ENCODE measurements at regions not wholly inside any gene's neighbourhood (a gene's known extent, or its start where the extent isn't known, plus 50 kb on each side); places are given as distances from the start of the nearest gene placed in this dataset.
A peak's percentile ranks its signal among the peaks of the same experiment; 100 is the strongest.
"Not testable (repeated sequence)": the region's sequence is repeated elsewhere in the genome, so short reads cannot be mapped to it uniquely, and the experiment has no call there.

DNA sequence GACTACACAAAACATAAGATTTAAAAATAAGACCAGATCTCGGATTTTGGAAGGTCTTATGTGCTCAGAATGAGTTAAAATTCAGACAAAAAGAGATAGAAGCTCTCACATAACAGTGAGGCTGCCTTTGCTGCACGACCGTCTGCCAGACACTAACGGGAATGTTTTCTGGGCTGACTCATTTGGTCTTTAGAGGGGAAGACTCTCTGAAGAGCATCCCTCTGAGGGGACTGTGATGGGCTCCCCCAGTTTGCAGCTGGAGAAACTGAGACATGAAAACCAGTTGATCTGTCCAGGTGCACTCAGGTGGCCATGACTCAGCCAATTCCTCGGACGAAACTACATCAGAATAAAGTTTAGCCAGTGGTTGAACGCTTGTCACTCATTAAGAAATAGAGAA, 153.9 kb downstream of the RNASET2 start:
- no peak for DNase-seq

DNA sequence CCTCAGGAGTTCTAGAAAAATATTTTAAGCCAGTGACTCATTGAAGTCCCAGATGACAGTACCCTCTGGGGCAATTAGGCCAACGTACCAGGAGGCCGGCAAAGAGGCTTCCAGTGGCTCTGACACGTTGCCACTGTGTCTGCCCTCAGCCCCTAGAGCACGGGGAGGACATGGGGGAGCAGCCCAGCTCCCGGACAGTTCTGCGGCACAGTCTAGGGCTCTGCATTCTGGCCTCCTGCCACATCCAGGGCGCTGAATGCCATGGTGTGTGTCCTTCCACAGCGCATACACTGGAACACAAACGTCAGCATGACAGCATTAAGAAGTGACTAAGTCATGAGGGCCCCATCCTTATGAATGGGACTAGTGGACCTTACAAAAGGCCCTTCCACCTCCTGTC, 156.2 kb downstream of the RNASET2 start:
- no peak for DNase-seq

DNA sequence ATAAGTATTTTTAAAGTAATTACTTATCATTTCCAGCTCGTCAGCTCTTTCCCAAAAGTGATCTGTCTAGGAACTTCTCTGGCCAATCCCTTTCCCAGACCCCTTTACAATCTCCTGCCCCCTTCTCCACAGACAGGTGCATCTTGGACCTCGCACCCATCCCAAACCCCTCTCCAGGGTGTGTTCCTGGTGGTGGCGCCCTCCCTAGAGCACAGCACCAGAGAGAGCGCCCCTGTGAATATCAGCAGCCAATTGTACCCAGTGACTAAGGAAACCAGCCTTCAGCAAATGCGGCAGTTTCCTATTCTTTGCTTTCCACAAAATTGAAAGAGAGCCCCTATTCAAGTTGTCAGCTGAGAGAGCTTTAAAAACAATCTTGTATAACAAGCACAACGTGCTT, 157.7 kb downstream of the RNASET2 start:
- DNase-seq, result no peak

DNA sequence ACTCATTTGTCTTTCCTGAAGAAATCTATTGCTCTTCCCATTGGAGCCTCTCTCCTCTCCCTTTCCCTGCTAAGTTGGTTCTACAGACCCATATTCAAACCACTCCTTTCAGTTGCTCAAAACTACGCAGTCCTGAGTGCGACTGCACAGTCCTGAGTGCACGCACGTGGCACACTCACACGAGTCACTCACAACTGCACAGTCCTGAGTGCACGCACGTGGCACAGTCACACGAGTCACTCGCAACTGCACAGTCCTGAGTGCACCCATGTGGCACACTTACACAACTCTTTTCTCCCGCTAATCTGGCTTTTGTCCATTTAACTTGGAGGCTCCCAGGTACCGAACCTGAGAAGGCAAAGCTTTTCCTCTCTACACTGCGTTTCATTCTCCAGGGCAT, 159.7 kb downstream of the RNASET2 start:
- no peak for DNase-seq

DNA sequence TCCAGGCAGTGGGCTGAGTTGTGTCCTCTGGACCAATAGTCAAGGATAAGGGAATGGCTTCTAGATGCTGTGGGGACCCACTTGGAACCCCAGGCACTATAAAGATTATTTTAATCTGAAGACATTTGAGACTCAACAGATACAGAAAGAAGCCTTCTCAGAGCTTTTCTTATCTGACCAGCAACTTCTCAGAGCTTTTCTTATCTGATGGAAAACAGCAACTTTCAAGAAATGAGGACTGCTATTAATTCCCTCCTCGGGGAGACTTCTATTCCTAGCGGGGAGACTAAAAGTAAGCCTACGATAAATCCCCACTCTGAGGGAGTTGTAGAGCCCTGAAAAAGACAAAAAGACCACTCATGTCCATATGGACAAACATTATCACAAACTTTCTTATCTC, 160.5 kb downstream of the RNASET2 start:
- DNase-seq, result no peak

DNA sequence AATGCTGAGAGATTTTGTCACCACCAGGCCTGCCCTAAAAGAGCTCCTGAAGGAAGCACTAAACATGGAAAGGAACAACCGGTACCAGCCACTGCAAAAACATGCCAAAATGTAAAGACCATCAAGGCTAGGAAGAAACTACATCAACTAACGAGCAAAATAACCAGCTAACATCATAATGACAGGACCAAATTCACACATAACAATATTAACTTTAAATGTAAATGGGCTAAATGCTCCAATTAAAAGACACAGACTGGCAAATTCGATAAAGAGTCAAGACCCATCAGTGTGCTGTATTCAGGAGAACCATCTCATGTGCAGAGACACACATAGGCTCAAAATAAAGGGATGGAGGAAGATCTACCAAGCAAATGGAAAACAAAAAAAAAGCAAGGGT, 163.8 kb upstream of the RPS6KA2 start:
- not testable (repeated sequence) for DNase-seq

DNA sequence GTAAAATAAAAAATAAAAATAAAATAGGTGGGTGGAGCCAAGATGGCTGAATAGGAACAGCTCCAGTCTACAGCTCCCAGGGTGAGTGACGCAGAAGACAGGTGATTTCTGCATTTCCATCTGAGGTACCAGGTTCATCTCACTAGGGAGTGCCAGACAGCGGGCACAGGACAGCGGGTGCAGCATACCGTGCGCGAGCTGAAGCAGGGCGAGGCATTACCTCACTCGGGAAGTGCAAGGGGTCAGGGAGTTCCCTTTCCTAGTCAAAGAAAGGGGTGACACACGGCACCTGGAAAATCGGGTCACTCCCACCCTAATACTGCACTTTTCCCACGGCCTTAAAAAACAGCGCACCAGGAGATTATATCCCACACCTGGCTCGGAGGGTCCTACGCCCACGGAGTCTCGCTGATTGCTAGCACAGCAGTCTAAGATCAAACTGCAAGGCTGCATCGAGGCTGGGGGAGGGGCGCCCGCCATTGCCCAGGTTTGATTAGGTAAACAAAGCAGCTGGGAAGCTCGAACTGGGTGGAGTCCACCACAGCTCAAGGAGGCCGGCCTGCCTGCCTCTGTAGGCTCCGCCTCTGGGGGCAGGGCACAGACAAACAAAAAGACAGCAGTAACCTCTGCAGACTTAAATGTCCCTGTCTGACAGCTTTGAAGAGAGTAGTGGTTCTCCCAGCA, 161.9 kb upstream of the RPS6KA2 start:
- not testable (repeated sequence) for DNase-seq

DNA sequence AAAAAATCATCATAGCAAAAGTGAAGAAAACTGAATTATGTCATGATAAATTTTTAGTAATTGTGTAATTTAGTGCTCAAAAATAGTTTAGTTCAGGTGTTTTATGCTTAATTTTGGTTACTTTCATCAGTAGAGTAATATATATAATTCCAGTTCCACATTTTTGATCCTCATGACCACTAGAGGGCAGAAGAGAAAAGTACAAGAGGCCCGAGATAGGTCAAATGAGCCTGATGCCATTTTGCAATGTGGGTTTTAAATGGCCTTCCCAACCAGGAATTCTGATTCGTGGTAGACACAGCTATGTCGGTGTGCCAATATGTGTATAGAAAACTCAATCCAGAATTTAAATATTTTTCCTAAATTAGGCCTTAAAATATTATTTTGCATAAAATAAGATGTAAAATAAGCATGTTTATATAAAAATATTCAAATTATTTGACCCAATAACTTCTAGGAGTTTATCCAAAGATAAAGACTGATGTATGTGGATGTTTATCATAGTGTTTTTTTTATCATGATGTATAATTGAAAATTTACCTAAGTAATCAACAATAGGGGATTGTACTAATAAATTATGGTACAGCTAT, 159.7 kb upstream of the RPS6KA2 start:
- peak; percentile 75 for DNase-seq

DNA sequence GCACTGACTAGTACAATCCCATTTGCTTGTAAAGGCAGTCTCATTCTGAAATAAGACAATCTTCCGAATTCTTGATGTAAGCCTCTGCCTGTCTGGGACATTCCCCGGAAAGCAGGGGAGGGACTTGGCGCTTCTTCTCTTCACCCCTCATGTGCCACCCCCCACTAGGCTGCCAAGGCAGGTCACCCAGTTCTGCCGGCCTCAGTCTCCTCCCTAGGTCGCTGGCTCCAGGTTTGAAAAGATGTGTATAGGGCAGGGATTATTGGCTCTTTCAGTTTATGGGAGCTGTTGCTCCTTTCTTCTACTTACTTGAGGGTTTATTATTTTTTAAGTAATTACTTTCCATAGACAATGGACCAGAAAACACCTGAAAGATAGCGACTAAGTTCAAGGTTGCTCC, 158.1 kb upstream of the RPS6KA2 start:
- DNase-seq, result no peak

DNA sequence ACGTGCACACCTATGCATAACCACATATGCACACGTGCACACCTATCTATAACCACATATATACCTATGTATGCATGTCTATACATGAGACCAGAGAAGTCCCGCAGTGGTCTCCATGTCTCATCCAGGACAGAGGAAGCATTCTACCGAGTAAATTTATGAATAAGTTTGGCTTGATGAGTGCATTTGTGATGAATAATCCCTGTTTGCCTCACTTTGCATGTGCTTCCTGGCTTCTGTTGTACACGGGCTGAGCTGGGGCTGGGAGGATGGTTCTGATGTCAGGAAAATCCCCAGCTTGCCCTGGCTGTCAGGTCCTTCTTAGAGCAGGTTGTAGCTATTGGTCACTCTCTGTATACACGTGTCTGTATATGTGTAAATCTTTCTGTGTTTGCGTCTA, 157.6 kb upstream of the RPS6KA2 start:
- no peak for DNase-seq

DNA sequence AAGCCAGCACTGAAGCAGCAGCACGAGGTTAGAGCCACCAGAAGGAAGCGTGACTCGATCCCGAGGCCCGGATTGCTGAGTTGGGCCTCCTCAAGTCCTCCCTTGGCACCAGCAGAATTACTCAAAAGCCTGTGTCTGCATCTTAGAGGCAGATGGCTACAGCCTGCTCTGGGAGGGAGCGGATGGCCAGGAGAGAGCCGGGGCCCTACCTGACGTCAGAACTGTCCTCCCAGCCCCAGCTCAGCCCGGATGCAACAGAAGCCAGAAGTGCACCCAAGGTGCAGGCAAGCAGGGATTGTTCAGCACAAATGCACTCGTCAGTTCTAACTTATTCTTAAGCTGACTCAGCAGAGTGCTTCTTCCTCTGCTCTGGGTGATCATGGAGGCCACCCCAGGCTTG, 155.5 kb upstream of the RPS6KA2 start:
- DNase-seq, result no peak

DNA sequence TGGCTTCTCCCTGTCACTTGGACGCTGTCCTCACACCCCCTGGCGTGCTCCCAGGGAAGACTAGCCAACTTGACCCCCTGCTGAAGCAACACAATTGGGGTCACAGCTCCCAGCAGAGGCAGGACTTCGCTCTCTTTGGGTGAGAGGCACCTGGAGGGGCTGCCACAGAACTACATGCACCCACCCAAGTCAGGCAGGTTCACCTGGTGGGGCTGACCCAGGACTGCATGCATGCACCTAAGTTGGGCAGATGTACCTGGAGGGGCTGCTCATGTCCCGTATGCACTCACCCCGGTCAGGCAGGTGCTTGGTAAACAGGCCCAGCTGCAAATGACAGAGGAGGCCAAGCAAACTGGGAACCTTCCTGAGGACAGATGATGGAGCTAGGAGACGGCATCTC, 154.3 kb upstream of the RPS6KA2 start:
- no peak for DNase-seq

DNA sequence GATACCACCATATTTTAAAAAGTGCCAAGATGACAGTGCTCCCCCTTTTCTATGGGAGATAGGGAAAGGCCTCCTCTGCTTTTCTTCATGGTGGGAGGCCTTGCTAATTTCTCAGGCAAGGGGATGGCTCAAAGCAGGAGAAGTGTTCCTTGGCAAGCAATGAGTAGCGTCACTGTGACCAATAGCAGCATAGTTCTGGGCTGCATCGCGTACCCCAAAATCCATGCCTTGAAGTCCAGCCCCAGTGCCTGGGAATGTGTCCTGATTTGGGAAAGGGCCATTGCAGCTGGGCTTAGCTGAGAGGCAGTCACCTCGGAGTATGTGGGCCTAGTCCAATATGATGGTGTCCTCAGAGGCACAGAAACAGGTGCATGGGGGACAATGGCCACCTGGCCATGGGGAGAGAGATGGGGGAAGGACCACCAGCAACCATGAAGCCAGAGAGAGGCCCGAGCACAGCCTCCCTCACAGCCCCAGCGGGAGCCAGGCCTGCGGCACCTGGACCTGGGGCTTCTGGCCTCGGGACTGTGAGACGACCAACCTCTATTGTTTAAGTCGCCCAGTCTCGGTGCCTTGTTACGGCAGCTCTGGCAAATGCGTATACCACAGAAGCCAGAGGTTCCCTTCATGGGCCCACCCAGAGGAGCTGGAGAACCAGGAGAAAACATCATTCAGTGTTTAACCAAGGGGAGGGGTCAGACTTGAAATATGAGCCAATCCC, 153.1 kb upstream of the RPS6KA2 start:
- no peak for DNase-seq

DNA sequence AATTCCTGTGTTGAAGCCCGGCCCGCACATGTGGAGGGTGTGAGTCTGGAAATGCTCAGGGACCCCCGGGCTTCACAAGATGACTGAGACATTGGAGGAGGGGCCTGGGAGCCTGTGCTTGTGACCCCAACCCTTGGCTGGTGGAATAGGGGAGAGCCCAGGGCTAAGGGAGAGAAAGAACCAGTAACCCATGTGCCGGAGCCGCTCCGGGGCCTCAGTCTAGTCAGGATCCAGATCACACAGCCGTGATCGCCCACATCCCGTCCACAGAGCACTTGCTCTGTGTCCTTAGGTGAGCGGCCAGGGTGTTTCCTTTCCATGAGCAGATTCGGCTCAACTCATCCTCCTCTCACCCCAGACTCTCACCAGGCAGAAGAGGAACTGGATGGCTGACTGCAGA, 152.3 kb upstream of the RPS6KA2 start:
- DNase-seq, result no peak

DNA sequence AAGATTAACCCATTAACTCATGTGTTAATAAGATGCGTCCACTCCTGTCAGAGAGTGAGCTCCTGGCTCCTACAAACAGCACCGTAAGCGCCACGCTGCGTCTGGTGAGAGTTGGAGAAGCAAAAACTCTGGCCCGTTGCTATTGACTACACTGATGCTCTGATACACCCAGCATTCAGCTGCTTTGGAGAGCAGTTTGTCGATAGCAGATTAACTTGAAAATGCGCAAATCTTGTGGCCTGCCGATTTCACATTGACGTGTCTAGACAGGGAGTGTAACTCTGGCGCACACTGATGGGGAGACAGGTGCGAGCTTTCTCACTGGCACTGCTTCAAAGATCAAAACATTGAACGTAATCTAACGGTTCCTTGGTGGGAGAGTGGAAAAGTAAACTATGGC, 151.7 kb upstream of the RPS6KA2 start:
- DNase-seq, result no peak

DNA sequence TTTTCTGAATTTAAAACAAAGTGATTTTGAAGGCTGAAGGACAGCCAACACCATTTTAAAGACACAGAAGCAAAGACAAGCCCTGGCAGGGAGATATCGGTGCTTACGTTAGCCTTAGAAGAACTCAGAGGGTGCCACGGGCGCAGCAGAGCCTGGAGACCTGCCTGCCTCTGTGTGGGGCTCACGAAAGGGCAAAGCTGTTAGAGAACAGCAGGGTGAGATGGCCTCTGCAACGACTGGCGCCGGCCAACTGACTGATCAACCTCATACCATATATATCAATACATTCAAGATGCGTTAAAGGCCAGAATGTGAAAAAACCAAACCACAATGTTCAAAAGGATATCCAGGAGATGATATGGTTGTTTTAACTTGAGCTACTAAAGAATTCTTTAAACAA, 151.0 kb upstream of the RPS6KA2 start:
- DNase-seq, result no peak

DNA sequence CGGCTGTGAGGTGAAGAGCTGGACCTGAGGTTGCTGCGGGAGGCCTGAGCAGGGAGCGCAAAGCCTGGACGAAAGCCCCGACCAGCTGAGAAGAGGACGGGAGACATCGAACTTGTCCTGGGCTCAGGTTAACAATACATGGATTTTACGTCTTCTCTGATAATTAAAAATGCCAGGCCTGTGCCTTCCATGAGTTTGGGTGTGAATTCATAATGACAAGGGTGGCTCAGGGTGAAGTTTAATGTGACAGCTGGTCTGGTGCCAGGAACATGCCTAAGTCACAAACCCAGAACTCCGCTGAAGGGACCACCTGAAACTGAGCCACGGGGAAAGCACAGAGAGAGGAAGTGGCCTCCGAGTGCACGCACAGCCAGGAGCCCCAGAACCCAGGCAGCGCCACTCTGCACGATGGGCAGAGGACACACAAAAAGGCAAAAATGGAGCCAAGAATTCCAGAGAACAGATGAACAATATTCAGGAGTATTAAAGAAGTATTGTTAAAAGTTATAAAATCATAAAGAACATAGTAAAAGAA, 150.1 kb upstream of the RPS6KA2 start:
- DNase-seq, result no peak

DNA sequence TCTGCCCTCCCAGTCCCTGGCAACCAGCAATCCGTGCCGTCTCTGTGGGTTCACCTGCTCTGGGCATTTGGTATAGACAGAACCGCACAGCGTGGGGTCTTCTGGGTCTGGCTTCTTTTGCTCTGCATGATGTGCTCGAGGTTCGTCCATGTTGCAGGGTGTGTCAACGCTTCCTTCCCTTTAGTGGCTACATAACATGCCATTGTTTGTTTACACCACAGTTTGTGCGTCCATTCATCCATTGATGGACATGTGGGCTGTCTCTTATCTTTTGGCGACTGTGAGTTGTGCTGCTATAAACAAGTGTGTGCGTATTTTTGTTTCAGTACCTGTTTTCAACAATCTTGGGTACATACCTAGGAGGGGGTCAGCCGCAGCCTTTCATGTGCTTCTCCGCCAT, 149.5 kb upstream of the RPS6KA2 start:
- DNase-seq, result no peak

DNA sequence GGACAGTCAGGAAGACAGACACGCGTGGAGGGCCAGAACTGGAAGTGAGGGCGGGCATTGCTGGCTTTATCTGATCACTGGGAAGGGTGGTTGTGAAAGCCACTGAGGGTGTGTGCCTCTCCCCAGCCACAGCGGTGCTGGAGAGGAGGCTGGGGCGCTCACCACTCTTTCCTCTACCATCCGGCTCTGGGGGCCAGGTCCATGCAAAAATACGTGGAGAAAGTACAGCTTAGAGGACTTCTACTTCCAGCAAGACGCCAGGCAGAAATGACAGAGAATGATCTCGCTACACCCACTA, 148.8 kb upstream of the RPS6KA2 start:
- DNase-seq, result no peak

DNA sequence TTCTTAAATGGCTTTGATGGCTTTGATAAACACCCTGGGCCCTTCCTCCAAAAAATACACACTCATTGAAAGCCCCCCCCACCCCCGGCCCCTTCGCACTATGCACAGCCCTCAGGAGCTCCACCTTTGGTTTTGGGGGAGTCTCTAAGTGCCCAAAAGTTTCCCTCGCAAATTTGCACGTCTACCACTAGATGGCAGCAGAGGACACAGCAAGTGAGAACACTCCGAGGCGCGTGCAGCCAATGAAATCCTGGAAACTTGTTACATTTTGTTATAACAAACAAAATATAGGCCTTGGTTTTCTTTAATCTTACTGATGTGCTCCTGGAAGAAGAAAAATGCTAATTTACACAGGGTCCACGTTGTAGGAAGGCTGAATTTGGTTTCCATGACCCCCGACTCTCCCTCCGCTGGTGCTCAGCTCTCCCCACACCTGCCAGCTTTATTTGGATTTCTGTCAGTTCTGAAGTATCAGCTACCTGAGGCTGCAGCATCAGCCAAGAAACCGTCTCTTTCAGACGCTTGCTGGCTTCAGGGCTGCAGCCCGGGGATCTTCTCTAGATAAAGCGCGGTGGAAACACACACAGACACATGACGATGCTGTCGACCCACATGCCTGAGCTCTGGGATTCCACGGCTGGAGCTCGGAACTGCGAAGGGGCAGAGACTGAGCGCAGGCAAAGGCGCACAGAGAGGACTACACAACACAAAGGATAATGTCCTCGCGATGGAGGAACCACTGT, 148.3 kb upstream of the RPS6KA2 start:
- peak; percentile 76 for DNase-seq

DNA sequence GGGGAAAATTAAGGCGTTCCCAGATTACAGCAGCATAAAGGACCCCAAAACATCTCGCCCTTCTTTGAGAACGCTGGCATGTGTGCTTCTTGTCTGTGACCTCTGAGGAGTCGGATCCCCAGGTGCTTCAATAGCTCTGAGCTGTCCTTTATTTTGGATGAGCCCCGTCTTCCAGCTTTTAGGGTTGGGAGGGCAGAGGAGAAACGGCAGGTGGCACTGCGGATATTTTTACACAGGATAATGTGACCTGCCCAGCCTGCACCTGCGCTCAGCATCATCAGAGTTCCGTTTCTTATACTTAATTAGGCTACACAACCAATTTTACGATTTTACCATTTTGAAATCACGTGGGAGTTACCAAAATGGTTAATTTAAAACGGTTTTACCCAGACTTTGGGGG, 147.7 kb upstream of the RPS6KA2 start:
- no peak for DNase-seq

DNA sequence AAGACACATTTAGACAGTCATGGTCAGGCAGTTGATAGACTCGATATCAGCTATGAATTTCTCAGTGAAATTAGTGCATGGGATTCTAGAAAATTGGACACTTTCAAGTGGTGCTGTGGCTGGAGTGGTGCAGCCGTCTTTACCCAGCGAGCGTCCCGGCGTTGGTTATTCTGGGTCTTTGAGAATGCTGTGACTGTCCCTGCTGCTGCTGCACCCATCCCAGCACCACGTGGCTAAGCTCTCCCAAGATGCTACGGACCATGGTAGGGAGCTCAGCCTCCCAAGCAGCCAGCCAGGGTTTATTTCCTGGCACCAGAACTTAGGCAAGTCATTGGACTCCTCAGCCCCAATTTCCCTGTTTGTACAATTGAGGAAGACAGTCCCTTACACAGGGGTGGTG, 147.2 kb upstream of the RPS6KA2 start:
- DNase-seq, result no peak

DNA sequence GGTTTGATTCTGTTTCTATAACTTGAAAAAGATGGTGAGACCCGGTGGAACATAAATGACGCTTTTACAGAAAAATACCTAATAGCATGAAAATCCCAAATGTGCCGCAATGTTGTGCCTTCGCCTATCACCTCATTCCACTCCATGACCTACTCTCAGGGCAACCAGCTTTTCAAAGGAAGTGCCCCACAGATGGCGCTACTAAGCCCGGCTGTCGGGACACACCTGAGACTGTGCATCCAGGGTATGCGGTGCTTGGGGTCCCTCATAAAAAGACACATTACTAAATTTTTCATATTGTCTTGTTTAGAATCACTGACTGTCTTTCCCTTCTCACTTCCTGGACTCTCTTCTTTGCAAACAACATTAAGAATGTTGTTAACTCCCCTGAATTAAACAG, 145.5 kb upstream of the RPS6KA2 start:
- no peak for DNase-seq

DNA sequence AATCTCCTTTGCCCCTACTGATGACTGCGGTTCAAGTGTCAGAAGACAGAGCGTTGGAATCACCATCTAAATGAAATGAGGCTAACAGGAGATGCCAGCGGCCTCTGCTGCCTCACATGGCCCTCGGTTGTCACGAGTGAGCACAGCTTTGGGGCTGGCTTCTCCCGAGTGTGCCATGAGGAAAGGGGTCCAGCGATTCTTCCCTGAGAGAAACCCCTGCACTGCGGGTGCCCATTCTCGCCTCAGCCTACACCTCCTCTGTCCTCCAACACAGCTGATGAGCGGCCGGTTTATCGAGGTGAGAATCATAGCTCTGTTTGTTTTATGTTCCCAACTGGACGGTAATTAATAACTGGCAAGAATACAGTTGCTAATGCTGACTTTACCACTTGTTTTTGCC, 144.7 kb upstream of the RPS6KA2 start:
- no peak for DNase-seq

Measured in CD4-positive, alpha-beta T cell treated with Interleukin-4 for 4 hours (primary cell).